Activated CD4-positive, alpha-beta T cell treated with anti-CD3 and anti-CD28 coated beads, Interleukin-2, Interleukin-4, amounts not matched to agents 100 ng/mL and 50 ng/mL, durations not matched to agents 16 hours and 8 hours (primary cell): ENCODE measurements at regions not wholly inside any gene's neighbourhood (a gene's known extent, or its start where the extent isn't known, plus 50 kb on each side); places are given as distances from the start of the nearest gene placed in this dataset.
"Not testable (repeated sequence)": the region's sequence is repeated elsewhere in the genome, so short reads cannot be mapped to it uniquely, and the experiment has no call there.

Experiments
- DNase-seq: peaks from one replicate; pipeline ENCODE4 v3.0.0-alpha.2; 2020; ENCODE audit warnings: low spot score

DNA sequence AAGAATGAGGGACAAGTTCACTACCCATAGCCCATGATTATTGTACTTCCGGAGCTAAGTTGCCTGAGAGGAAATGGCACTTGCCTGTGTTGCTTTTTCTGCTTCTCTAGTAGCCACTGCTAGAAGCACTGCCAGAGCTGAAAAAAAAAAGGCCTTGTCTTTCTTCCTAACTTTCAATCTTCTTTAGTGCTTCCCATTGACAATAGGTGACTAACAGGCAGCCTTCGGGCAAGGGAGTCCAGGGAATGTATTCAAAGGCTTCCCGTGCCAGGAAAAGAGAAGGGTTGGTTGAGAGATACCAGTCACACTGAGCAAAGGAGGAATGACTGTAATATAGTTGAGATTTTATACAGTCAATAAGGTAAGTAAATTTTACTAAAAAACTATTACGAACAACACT is 242.0 kb downstream of the CALCRL start:
- DNase-seq, result no peak

DNA sequence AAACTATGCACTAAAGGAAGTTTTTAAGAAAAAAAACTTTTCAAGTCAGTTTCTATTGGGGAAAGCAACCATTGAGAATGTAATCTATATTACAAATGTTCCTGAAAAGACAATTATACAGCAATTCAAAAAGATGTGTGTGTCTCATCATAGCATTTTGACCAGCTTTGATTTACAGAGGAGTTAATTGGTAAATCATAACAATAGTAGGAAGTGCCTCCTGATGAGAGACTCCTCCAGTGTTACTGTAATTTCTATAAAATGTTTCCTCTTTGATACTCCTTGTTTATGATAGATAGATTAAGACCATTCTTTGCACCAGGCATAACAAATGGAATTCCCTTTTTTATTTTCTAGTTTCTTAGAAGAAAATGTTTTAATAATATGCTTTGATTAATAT is 249.9 kb downstream of the CALCRL start:
- DNase-seq, result no peak

DNA sequence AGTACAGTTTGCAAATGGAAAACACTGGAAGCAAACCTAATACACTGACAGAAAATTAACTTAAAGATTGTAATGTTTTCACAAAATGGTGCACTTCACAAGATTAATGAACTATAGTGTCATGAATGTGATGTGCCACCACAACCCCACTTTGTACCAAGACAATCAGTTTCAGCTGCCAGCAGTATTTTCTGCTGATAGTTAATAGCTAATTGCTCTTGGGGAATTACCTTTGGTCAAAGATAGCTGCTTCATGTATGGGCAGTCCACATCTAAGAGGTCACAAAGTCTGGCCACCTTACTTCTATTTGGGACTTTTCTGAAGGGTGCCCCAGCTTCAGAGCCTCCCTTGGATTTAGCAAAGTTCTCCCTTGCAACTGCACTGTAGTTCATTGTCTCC is 254.0 kb downstream of the CALCRL start:
- DNase-seq, result no peak

DNA sequence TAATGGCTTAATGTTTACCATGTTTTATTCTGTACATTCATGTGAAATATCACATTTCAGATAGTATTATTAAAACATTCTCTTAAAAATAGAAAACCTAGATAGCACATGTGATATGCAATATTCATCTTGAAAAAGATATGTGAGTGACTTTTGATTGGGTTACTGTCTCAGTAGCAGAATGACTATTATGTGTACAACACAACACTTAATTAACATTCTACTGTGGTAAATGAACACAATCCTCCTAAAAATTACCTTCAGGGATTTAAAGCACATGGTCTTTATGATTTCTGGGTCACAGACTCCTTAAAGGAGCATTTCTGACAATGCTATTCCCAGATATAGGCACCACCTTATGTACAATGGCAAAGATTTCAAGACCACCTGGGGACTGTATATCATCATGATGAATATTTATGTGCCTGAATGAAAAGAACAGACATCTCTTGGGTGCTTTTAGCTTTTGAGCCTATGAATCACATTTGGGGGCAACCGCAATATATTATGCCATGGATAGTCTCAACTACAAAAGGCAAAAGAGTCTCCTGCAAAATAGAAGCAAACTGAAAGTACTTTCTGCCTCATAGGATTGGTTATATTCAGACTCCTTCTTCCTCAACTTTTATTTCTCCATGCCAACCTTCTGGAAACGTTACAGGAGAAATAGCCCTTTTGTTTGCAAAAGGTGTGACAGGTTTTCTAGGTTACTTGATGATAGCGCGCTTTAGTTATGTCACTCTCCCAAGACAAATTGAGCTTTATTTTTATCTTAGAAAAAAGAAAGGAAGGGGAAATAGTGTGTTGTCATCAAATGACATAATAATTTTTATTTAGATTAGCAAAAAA is 259.0 kb downstream of the CALCRL start:
- DNase-seq, result no peak

DNA sequence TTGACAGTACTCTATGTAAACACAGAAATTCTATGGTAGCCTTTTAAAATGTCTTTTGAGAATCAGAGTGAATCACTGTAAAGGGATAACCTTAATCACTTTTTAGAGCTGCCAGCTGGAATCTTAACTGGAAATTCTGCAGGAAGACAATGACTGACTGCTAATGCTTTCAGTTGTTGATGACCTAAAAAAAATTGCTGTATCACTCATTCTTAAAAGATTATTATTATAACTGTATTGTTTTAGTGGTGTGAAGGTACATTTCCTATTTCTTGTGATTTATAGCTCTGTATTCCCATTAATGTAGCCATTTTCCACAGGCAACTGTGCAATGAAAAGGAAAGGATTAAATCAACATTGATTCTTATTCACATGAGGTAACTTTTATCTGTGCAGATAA is 260.5 kb downstream of the CALCRL start:
- no peak for DNase-seq

DNA sequence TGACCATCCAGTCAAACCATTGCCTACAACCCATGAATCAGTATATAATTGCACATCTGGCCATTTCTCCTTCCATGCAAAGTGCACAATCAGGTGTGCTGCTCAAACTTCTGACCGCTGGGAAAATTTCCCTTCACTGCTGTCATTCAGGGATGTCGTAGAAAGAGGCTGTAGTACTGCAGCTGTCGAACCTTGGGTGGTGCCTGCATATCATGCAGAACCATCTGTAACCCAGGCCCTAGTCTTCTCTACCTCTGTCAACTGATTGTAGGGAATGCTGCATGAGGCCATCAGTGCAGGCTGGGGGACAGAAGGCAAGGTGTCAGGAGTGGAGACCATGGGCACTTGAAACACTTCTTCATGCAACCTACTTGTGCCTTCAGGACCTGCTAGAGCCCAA is 267.5 kb downstream of the CALCRL start:
- no peak for DNase-seq

DNA sequence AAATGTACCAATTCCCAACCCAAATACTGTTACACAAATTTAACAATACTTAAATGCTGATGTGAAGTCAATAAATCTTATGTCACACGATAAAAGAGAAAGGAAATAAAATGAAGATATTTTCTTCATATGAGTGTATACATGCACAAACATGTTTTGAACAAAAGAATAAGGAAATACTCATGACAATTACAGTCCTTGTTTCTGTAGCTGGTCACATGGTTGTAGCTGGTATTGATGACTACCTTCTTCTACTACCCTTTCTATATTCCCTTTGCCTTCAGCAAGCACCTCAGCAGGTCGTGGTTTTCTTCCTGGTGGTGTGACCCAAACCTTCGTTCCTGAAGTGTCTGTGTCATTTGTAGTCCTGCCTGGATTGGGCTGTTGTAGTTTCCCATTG is 269.2 kb downstream of the CALCRL start:
- DNase-seq, result not testable (repeated sequence)

DNA sequence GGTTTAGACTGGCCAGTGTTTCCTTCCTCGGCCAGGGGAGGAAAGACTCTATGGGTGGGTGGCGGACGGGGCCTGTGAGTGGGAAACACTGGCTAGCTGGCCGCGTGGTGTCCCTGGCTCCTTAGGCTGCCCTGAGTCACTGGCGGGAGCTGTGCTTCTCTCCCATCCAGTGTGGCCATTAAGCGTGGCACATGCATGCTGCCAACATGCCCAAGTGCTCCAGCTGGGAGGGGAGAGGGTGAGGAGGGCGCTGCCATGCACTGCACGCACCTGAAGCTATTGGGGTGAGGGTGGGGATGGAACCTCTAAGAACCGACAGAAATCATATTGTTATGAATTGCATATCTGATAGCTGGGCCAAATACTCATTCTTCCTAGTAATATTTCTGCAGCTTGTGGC is 270.8 kb downstream of the CALCRL start:
- DNase-seq, result no peak

DNA sequence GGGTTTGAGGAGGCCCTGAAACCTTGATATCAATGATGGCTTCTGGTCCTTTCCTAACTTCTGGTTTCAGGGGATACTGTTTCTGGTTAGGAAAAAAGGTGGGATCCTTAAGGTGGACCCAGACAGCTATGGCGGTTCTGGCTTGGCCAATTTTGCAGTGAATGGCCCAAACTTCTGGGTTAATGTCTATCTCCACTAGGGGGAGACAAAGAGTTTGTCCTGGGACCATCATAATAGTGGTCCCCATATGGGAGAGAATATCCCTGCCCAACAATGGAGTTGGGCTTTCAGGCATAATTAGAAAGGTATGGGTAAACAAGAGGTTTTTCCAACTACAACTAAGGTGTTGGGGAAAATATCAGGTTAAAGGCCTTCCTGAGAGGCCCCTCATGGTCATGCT is 273.5 kb downstream of the CALCRL start:
- DNase-seq, result peak; percentile 15

DNA sequence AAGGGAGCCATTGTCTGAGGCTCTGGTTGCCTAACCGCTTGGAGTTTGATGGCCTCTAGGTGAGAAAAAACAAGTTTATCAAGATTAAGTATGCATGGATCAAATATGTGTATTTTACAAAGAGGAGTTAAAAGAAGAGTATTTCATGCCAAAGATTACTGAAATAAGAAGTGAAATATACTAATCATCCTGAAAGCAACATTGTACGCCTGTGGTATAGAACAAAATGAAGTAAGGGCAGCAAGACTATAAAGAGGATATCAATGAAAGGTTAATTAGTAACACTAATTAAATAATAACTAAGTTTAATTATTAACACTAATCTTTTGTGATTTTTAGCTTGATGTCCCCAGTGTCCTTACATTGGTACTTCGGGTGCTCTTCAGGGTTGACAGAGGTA is 276.7 kb downstream of the CALCRL start:
- DNase-seq, result no peak

DNA sequence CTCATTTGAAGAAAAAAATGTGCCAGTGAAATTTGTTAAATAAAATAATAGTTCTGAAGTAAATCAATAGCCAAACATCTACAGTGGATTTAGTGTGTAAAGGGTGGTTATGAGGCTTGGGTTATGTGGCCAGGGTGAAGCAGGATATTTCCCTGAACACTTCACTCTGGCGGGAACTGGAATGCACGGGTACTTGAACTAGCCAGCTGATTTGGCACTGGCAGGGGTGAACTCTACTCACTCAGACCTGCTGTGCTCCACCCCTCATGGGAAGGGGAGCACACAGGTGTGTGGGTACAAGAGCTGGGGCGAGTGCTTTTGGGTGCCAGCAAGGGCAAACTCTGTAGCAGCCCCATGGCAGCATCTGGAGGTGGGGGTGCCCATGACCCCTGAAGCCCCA is 278.2 kb downstream of the CALCRL start:
- DNase-seq, result no peak

DNA sequence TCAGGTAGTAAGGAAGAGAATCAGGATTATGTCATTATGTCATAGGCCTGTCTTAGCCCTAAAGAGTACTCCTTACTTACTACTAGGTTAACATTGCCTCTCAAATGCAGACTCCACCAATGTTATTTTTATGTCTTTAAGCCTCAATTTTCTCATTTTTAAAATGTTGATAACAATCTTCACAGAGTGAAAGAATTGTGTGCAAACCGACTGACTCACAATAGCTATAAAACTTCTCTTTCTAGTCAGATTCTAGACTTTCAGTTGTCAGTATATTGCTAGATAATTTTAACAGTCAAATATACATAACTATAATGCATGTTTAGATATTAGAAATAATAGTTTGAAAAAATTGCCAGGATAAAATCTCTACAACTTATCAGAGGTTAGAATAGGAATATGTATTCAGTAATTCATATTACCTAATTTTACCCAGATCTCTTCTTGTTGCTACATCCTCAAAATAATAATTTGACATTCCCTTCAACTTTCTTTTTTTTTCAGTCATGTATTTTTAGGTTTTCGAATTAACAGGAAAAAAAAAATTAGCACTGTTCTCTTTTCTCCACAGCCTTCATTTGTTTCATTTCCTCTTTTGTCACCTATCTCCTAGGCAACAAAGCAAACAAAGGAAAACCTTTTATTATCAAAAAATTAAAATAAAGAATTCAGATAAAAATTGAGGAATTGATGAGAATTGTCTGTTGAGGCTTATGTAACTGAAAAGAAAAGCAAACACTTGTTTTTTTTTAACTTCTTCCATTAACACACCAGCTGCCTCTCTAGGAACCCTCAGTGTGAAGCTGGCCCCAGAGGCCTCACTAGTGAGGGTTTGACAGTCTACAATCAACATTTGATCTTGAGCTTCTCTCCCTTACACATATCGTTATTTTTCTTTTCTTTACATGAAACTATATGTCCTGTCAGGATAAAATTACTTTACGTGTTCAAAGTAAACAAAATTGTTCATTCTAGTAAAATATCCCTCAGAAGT is 279.0 kb downstream of the CALCRL start:
- no peak for DNase-seq

DNA sequence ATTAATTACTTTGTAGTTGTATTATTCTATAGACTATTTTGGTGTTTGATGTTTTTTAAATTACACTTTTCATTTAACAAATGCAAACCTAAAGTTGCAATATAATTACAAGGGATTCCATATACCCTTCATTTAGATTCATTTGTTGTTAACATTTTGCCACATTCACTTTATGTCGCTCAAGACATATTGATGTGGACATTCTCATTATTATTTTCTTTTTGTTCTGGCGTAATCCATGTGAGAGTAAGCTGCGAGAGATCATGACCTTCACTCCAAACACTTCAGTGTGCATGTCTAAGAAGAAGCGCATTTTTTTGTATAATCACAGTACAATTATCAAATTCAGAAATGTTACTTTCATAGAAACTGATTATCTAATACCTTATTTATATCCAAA is 280.6 kb downstream of the CALCRL start:
- DNase-seq, result no peak

DNA sequence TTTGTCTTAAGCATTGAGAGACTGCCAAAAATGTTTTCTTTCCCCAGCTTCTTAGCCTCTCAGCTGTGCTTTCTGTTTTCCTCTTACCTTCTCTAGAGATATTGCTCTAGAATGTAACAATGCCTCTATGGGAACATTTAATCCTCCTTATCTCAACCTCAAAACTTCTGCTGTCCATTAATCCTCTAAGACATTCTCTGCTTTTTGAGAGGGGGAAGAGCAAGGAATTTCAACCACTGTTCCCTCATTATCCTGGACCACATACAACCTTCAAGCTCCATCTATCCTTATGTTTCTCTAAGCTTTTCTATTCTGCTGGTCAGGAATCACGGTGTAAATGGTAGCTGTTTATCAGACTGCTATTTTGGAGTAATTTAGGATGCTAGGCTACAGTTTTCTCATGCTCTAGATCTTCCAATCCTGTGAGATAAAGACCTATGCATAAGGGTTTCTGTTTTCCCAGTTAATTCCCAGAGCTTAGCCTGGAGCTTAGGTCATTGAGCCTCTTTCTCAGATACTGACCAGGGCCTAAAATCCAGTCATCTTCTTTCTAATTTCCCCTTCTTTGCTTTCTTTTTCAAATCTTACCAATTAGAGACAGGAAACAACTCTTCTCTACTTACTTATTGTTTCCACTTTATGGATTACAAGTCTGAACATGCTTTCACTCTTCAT is 282.0 kb downstream of the CALCRL start:
- DNase-seq, result no peak

DNA sequence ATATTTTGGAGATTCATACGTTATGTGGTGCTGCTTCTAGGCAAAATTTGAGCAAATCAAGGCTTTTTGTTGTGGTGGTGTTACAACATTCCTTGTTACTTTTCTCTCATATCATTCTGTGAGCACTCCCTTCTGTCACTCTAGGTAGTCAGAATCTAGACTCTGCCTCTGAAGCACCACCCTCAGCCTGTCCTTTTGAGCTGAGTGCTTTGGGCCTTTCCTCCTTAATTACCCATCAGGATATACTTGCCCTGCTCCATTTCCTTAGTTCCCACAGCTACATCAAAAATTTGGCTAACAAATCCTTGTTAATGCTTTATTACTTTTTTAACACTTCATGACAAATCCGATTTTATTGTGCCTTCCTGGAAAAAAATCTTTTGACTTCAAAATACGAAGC is 289.6 kb downstream of the CALCRL start:
- no peak for DNase-seq

DNA sequence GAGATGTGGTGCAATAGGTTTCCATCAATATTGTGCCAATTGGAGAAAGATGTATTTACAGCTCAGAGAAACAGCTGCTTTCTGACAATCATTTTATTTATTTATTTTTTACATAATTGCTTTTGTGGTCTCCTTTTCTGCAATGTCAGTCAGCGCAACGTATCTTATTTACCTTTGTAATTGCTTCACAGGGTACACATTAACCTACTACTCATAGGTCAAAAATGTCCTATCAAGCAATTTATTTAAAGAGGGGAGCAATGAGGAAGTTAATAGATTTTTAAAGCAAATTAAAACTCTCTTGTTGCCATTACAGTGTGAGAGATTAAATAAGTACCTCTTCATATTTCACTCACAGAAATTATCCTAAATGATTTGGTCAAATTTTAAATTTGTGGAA is 291.0 kb downstream of the CALCRL start:
- no peak for DNase-seq

DNA sequence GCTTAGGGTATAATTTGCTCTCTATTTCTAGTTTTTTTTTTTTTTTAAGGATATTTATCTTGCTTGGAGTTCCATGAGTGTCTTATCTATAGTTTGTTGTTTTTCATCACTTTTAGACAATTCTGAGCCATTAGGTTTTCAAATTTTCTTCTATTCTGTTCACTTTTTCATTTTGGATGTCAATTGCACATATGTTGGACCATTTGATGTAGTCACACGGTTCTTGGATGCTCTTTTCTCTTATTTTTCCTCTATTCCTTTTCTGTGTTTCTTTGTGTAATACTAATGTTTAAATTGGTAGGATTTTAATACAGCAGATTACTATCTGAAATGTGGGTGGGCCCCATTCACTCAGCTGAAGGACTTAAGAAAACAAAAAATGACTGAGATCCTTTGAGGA is 292.6 kb downstream of the CALCRL start:
- DNase-seq, result no peak

DNA sequence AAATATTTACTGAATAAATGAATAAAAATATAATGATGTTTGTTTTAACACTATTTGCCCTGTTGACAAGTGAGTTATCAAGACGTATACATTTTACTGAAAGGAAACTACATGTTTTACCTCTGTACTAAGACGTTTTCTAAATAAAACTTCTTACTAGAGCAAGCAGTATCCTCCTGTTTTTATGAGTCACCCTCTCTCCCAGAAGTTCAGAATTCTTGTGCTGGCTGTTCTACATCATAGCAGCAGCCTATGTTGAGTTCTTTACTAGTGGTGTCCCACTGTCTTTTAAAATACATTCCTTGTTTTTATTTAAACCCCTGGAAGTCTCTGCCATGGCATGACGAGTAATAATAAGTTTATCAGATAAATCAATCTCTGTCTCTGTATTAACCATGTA is 297.4 kb downstream of the CALCRL start:
- no peak for DNase-seq

DNA sequence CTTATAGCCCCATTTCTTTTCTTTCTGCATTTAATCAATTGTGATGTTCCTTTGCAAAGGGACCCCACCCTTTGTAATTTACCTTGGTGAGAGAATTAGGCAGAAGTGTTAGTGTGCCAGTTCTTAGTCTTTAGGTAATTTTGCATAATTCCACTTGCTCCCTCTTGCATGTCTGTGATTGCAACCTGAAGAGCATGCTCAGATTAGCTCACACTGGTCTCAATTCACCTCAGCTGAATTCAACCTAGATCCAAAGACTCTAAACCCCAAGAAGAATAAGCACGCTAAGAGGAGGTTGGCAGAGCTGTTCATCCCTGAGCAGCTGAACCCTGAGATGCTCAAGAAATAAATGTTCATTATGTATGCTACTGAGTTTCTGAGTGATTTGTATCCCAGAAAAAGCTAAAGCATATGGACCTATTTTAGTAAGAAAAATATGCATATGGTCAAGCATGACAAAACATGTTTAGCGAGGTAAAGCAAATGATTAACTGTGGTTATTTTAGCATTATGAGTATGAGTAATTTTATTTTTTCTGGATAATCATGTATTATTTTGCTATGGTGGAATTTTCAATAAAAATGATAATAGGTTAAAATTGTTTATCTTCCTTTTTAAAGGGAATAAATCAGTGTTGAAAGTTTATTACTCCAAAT is 299.2 kb upstream of the ZSWIM2 start:
- no peak for DNase-seq

DNA sequence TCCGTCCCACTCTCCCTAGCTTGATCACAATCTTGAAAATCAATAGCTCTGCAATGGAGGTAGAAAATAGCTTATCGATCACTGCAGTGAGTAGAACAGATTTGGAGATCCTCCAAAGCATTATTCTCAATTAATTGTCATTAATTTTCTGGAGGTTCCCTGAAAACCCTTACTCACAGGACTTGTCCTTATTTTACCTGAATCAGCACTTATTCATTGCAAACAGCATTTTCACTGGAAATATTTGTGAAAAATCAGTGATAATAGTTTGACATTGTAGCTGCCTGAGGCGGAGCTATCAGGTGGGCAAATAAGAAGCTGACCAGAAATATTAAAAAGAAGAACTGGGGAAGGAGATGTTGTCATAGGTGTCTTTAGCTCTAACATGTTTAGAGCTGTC is 294.6 kb upstream of the ZSWIM2 start:
- DNase-seq, result no peak

DNA sequence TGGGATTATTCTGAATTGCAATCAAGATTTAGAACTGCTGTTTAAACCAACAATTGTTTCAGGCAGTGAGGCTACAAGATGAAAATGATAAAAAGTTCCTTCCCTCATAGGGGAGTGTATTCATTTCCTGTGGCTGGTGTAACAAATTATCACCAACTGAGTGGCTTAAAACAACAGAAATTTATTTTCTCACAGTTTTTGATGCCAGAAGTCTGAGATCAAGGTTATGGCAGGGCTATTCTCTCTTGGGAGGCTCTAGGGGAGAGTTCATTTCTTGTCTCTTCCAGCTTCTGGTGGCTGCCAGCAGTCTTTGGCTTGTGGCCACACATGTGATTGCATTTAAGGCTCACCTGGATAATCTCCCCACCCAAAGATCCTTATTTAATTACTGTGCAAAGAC is 290.5 kb upstream of the ZSWIM2 start:
- no peak for DNase-seq

DNA sequence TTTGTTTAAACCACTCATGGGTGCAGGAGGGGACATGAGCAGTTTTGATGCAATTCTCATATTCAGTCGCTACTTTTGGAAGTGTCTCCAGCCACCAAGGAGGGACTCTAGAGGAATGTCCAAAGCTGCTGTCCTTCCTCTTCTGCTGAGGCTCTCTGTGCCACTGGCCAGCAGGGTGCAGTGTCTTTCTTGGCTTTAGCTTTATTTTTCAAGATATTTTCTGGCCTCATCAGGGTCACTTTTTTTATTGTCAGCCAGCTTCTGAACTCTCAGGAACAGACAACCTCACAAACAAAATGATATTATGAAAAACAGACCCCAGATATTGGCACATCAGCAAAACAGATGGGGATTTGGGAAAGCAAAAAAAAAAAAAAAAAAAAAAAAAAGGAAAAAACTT is 289.3 kb upstream of the ZSWIM2 start:
- DNase-seq, result no peak
